ENCODE measurements at regions not wholly inside any gene's neighbourhood (a gene's known extent, or its start where the extent isn't known, plus 50 kb on each side); places are given as distances from the start of the nearest gene placed in this dataset.

- no peak for DNase-seq (ENCODE audit: low read depth in 3 of 3)
Measured at GRCh38 chr4:183852910-183853547, 52.1 kb upstream of the STOX2 start.

DNA sequence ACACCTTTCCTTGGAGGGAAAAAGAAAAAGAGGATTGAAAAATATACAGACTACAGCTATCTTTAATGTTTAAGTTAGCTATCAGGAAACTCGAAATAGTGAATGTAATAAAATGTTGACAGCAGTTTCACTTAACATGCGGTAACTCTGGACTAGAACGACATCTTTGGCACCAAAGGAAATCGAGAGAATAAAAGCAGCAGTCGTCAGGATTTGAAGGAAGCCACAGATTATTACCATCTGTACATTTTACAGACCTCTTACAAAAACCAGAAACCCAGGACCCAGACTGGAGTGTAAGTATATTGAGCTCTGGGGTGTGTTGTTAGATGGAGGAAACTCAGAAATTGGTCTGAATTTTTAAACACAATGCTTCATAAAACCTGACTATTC is 51.6 kb upstream of the STOX2 start:
- DNase-seq (ENCODE audit: low read depth in 3 of 3): no peak

Data from stimulated activated CD4-positive, alpha-beta T cell treated with anti-CD3 and anti-CD28 coated beads, TNF-alpha, amount 100 ng/mL, for 48 hours (primary cell).